ENCODE measurements at regions not wholly inside any gene's neighbourhood (a gene's known extent, or its start where the extent isn't known, plus 50 kb on each side); places are given as distances from the start of the nearest gene placed in this dataset.

DNA sequence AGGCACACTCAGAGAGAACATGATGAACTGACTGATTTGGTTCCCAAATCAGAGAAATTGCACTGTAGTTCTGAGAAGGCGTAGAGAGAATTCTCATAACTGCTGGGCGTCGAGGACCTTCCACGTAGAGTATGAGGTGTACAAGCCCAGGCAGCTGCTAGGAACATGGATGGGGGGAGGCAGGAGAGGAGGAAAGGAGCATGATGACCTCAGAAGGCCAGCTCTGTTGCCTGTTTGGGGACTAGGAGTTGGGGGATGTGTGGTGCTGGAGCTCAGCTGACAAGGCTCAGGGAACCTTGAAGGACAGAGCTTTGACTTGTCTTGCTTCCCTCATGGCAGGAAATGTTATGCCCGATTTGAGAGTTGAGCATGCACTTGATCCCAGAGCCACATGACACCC lies 485.4 kb downstream of the IRX1 start:
- no peaks in the 10 kb centered on the region for H3K36me3 Mint-ChIP-seq (ENCODE audit: low read depth)
- no peaks in the 10 kb centered on the region for H3K4me1 Mint-ChIP-seq
- H3K9me3 Mint-ChIP-seq, result peaks cover 17% of the 10 kb centered on the region
- no peak overlapping the region for H3K27ac Mint-ChIP-seq
- DNase-seq, result no peak
- H3K27me3 Mint-ChIP-seq, result no peaks in the 10 kb centered on the region
- no peak overlapping the region for H3K4me3 Mint-ChIP-seq
- POLR2A ChIA-PET, result no interaction called here
- CTCF ChIA-PET, result no interaction called here

DNA sequence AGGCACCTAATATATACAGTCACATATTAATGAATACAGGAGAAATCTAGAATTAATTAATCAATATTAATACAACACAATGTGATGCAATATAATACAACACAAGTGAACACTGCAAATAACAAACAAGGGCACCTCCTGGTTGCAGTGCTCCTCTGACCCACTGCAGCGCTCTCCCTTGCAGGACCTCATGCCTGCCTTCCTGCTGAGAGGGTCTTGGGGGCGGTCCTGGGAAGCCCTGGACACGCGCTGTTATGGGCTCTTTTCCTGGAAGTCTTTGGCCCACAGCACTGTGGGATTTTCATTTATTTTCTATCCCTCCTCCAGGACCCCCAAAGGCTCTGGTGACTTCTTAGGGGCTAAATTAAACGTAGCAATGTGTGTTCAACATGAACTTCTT lies 485.8 kb downstream of the IRX1 start:
- no peak overlapping the region for H3K27ac Mint-ChIP-seq
- H3K9me3 Mint-ChIP-seq, result peaks cover 17% of the 10 kb centered on the region
- DNase-seq, result no peak
- no peaks in the 10 kb centered on the region for H3K36me3 Mint-ChIP-seq (ENCODE audit: low read depth)
- POLR2A ChIA-PET, result no interaction called here
- no peak overlapping the region for H3K4me3 Mint-ChIP-seq
- no peaks in the 10 kb centered on the region for H3K27me3 Mint-ChIP-seq
- no peaks in the 10 kb centered on the region for H3K4me1 Mint-ChIP-seq
- CTCF ChIA-PET, result no interaction called here

DNA sequence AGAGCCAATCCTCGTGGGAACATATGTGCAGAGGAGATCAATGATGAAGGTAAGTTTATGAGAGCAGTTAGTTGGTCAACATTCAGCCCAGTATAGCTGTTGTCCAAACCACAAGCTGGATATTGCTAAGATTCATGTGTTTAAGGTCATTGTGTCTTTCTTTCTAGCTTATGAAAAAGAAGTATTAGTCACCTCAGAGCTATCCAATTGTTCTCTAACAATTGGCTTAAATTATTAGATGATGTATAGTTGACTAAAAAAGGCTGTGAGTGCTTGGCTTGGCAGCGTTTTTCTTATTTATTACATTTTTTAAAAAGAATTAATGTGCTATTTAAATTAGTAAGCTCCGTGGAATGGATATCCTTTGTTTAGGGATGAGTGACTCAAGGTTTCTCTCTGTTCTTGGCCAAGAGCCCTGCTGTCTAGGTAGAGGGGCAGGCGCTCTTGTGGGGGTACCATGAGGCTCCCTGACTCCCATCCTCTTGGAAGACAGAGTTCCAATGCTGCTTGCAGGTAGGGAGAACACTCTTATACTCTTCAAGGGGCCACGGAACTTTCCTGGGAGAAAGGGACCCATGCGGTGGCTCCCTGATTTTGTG lies 487.4 kb downstream of the IRX1 start:
- Mint-ChIP-seq H3K27ac (no peak overlapping the region), H3K4me3 (no peak overlapping the region), H3K4me1 (no peaks in the 10 kb centered on the region), H3K9me3 (peaks cover 15% of the 10 kb centered on the region), H3K36me3 (ENCODE audit: low read depth) (no peaks in the 10 kb centered on the region), H3K27me3 (no peaks in the 10 kb centered on the region)
- ChIA-PET POLR2A (no interaction called here), CTCF (no interaction called here)
- no peak for DNase-seq

DNA sequence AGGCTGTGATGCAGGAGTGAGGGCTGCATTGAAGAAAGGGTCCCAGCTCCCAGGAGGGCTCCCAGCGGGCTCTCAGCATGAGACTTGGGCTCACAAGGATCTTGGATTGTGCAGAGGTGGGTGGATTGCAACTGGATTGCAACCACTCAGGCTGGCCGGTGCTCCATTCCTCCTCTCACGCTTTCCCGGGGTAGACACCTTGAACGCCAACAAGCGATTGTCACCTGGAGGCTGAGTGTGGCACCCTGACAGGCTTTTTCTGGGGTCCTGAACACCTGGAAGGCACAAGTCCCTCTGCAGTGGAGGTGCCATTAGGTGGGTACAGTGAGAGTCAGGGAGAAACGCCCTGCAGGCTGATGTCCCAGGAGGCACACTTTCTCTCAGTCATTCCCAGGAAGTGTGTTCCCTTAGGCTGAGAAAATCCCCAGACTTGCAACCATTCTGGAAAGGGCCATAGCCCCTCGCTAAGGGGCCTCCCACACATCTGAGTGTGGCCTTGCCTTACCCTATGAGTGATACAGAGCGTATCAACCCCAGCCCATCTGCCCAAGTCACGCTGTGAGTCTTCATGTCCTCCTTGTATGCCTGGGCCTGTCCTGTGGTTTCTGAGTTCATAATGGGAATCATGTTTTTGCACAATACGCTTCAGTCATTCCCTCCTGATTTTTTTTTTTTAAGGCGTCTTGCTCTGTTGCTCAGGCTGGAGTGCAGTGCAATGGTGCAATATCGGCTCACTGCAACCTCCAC lies 488.1 kb downstream of the IRX1 start:
- Mint-ChIP-seq H3K27me3 (no peaks in the 10 kb centered on the region), H3K36me3 (ENCODE audit: low read depth) (no peaks in the 10 kb centered on the region), H3K4me1 (no peaks in the 10 kb centered on the region), H3K4me3 (no peak overlapping the region), H3K9me3 (peaks cover 15% of the 10 kb centered on the region), H3K27ac (no peak overlapping the region)
- DNase-seq, result no peak
- CTCF ChIA-PET, result no interaction called here
- POLR2A ChIA-PET, result no interaction called here

DNA sequence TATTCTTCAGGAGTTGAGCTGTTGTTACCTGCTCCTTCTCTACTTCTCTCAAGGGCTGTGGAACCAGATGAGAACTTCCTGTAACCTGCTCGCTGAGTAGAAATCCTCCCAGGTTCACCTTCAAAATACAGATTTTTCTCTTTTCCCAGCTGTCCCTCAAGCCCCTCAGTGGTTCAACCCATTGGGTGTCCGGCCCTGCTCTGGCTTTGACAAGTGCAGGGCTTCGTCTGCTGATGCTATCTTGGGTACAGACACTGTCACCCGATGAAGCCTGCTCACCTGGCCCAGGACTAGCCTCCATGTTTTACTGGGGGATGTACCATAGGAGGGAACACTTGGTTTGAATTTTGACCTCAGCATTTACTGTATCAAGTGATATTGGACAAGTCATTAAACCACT lies 490.4 kb downstream of the IRX1 start:
- ChIA-PET CTCF (no interaction called here), POLR2A (no interaction called here)
- no peaks in the 10 kb centered on the region for H3K4me1 Mint-ChIP-seq
- DNase-seq, result no peak
- no peak overlapping the region for H3K4me3 Mint-ChIP-seq
- no peaks in the 10 kb centered on the region for H3K27me3 Mint-ChIP-seq
- H3K9me3 Mint-ChIP-seq, result peaks cover 2% of the 10 kb centered on the region
- no peaks in the 10 kb centered on the region for H3K36me3 Mint-ChIP-seq (ENCODE audit: low read depth)
- no peak overlapping the region for H3K27ac Mint-ChIP-seq

DNA sequence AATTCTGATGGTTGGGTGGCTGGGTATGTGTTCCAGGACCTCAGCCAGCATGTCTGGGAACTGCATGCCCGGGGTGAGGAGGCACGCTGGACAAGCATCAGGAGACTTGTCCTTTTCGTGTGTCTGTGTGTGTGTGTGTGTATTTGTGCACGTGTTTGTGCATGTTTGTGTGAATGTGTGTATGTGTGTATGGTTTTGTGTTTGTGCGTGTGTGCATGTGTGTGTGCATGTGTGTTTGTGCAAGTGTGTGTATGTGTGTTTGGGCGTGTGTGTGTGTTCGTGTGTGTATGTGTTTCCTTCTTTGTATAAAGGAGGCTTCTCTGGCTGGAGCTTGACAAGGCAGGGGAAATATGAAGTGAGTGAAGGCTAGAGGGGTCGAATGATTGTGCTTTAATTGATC lies 491.5 kb downstream of the IRX1 start:
- POLR2A ChIA-PET, result no interaction called here
- Mint-ChIP-seq H3K4me3 (no peak overlapping the region), H3K27me3 (no peaks in the 10 kb centered on the region), H3K36me3 (ENCODE audit: low read depth) (no peaks in the 10 kb centered on the region), H3K4me1 (no peaks in the 10 kb centered on the region), H3K9me3 (peaks cover 2% of the 10 kb centered on the region), H3K27ac (no peak overlapping the region)
- DNase-seq, result no peak
- CTCF ChIA-PET, result no interaction called here

DNA sequence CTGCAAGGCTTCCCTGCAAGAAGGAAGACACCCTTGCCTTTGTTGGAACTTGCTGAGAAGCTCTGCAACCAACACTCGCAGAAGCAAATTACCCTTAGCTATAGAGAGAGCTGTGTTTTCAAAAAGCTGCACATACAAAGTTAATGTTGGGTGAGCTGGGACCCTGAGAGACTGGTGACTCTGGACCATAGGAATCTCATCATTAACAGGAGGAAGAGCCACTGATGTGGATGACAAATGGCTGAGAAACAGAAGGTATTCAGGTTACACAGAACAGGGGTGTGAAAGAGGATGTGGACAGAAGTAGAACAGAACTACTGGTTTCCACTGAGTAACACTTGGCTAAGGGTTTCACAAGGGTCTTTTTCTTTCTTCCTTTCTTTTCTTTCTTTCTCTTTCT lies 493.5 kb downstream of the IRX1 start:
- H3K27me3 Mint-ChIP-seq, result no peaks in the 10 kb centered on the region
- ChIA-PET POLR2A (no interaction called here), CTCF (no interaction called here)
- no peak overlapping the region for H3K4me3 Mint-ChIP-seq
- peaks cover 10% of the 10 kb centered on the region for H3K9me3 Mint-ChIP-seq
- no peak overlapping the region for H3K27ac Mint-ChIP-seq
- no peak for DNase-seq
- H3K36me3 Mint-ChIP-seq (ENCODE audit: low read depth), result no peaks in the 10 kb centered on the region
- no peaks in the 10 kb centered on the region for H3K4me1 Mint-ChIP-seq

DNA sequence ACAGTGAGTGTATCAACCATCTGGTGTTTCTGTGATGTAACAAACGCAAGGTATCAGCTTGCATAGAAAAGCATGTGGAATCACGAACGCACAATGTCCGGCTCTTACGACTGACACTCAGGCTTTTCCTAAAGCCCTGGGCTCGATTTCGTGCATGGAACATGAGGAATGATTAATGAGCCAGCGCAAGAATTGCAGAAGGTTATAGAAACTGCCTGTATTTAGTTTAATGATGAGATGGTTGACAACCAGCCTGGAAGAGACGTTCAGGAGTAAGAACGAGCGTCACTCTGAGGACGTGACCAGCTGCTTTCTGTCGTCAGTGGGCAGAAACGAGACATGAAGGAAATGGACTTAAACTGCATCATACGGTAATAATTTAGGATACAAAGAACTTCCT lies 497.6 kb downstream of the IRX1 start:
- no peaks in the 10 kb centered on the region for H3K36me3 Mint-ChIP-seq (ENCODE audit: low read depth)
- POLR2A ChIA-PET, result no interaction called here
- no peak overlapping the region for H3K4me3 Mint-ChIP-seq
- H3K9me3 Mint-ChIP-seq, result peaks cover 16% of the 10 kb centered on the region
- CTCF ChIA-PET, result no interaction called here
- DNase-seq, result no peak
- H3K27ac Mint-ChIP-seq, result no peak overlapping the region
- no peaks in the 10 kb centered on the region for H3K4me1 Mint-ChIP-seq
- no peaks in the 10 kb centered on the region for H3K27me3 Mint-ChIP-seq

DNA sequence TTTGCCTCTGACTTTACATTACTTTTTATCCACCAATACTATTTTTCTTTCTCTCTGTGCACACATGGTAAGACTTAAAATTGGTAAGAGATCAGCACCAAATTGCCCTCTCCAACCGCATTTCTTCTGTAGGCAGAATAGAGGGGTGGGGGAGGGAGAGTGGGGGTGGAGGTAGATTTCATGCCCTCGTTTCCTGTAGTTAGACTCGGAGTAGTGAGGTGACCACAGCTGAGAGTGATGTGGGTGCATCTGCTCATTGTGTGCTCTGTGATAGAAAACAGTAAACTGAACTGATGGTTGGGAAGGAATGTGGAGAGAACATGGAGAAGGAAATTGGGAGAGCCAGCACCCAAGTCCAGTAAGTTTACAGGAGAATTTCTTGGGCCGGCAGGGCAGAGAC lies 498.3 kb downstream of the IRX1 start:
- ChIA-PET CTCF (no interaction called here), POLR2A (no interaction called here)
- Mint-ChIP-seq H3K4me1 (no peaks in the 10 kb centered on the region), H3K27me3 (no peaks in the 10 kb centered on the region), H3K4me3 (no peak overlapping the region), H3K36me3 (ENCODE audit: low read depth) (no peaks in the 10 kb centered on the region), H3K27ac (no peak overlapping the region), H3K9me3 (peaks cover 20% of the 10 kb centered on the region)
- DNase-seq, result no peak

DNA sequence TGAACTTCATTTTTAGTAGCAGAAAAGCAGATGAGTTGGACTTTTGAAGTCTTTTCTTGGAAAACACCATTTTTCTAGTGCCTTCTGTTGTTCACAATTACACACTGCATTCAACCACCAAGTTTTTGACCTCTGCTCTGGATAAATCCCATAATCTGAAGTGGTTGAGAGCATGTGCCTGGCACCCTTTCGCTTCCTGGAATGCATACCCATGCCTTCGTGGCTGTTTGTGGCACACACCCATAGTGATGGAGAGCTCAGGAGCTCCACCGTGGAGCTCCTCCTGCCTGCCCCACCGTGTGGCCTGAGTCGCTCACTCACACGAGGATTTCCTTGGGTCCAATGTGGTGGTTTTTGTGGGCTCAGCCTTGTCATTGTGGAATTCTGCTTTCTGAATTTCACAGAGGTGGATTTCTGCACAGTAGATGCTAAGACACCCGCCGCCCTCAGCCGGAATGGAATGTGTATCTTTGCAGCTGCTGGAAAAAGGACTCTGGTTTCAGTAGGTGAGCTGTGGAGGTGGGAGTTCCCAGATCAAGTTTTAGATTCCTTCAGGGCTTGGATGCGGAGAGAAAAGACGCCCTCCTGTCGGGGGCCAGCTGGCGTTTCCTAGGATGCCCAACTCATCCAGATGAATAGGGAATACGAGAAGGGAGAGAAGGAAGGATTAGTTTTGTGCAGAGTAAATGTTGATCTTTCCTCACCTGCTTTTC lies 500.4 kb downstream of the IRX1 start:
- peaks cover 21% of the 10 kb centered on the region for H3K9me3 Mint-ChIP-seq
- no peaks in the 10 kb centered on the region for H3K4me1 Mint-ChIP-seq
- H3K4me3 Mint-ChIP-seq, result no peak overlapping the region
- H3K27ac Mint-ChIP-seq, result no peak overlapping the region
- H3K27me3 Mint-ChIP-seq, result no peaks in the 10 kb centered on the region
- no peaks in the 10 kb centered on the region for H3K36me3 Mint-ChIP-seq (ENCODE audit: low read depth)
- CTCF ChIA-PET, result no interaction called here
- POLR2A ChIA-PET, result no interaction called here
- DNase-seq, result no peak

DNA sequence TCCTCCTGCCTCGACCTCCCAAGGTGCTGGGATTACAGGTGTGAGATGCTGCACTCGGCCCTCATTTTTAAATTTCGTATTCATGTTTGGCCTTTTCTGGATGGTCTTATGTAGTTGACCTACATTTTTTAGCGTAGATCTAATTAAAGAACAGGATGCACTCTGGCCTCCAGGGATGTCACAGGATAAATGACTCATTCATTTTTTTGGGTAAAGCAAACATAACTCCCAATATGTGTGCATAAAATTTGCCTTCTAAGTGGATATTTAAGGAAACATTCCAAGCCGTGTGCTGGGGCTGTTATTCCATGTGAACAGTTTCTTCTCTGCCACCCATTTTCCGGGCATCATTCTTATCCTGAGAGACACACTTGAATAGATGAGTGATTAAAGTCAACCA lies 501.6 kb downstream of the IRX1 start:
- POLR2A ChIA-PET, result no interaction called here
- CTCF ChIA-PET, result no interaction called here
- Mint-ChIP-seq H3K9me3 (peaks cover 21% of the 10 kb centered on the region), H3K4me3 (no peak overlapping the region), H3K4me1 (no peaks in the 10 kb centered on the region), H3K36me3 (ENCODE audit: low read depth) (no peaks in the 10 kb centered on the region), H3K27me3 (no peaks in the 10 kb centered on the region), H3K27ac (no peak overlapping the region)
- no peak for DNase-seq

DNA sequence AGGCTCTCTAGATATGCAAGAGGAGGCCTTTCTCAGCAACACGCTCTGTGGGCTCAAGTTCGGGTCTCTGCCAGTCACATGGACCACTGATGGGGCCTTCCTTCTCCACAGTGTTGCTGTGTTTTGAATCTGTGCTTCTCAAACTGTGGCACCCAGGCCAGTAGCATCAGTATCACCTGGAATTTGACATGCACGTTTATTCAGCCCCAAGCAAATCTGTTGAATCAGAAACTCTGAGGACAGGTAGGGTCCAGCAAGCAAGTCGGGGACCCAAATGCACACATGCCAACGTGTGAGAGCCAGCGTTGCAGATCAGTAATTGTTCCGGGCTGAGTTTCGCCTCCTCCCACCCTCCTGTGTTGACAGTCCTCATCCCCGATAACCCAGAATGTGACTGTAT lies 502.6 kb downstream of the IRX1 start:
- DNase-seq, result no peak
- no peaks in the 10 kb centered on the region for H3K4me1 Mint-ChIP-seq
- peaks cover 19% of the 10 kb centered on the region for H3K9me3 Mint-ChIP-seq
- ChIA-PET POLR2A (no interaction called here), CTCF (no interaction called here)
- no peak overlapping the region for H3K4me3 Mint-ChIP-seq
- no peak overlapping the region for H3K27ac Mint-ChIP-seq
- no peaks in the 10 kb centered on the region for H3K27me3 Mint-ChIP-seq
- no peaks in the 10 kb centered on the region for H3K36me3 Mint-ChIP-seq (ENCODE audit: low read depth)

DNA sequence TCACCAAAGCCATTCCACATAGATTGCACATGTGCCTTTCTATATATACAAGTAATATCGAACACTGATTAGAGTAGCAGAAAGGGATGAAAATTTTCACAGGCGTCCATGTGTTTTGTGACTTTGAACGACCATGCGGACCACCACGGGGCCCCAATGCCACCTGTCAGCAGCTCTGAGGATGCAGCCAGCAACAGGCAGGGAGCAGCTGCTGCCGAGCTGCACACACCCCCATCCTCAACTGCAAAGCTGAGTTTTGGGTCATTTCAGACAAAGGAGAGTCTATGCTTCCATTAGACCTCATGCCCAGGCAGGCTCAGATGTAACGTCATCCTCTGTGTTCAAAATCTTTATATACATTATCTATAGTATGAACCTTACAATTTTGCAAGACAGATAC lies 503.8 kb downstream of the IRX1 start:
- H3K4me3 Mint-ChIP-seq, result no peak overlapping the region
- ChIA-PET POLR2A (no interaction called here), CTCF (no interaction called here)
- no peaks in the 10 kb centered on the region for H3K36me3 Mint-ChIP-seq (ENCODE audit: low read depth)
- H3K27me3 Mint-ChIP-seq, result no peaks in the 10 kb centered on the region
- no peaks in the 10 kb centered on the region for H3K4me1 Mint-ChIP-seq
- no peak for DNase-seq
- no peak overlapping the region for H3K27ac Mint-ChIP-seq
- peaks cover 18% of the 10 kb centered on the region for H3K9me3 Mint-ChIP-seq

DNA sequence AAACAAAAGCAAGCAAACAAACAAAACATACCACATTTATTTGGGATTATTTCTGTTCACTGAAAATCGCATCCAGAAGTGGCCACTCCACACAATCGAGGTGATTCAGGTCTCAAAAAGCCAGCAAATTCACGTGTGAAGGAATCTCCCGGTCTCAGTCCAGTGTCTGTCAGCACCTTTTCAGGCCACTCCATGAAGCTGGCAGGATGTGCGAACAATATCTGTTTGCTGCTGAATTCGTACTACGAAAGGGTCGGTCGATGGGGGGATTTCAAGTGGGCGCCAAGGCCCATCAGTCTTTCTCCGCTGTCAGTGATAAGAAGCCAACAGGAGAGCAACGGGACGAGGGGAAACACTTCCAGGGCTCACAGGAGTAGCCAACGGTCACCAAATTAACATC lies 505.1 kb downstream of the IRX1 start:
- CTCF ChIA-PET, result no interaction called here

More for the DNA sequence above, 505.1 kb downstream of the IRX1 start:
- POLR2A ChIA-PET, result no interaction called here
- H3K36me3 Mint-ChIP-seq (ENCODE audit: low read depth), result no peaks in the 10 kb centered on the region
- no peak overlapping the region for H3K27ac Mint-ChIP-seq
- H3K4me3 Mint-ChIP-seq, result no peak overlapping the region
- DNase-seq, result no peak
- peaks cover 16% of the 10 kb centered on the region for H3K9me3 Mint-ChIP-seq
- H3K4me1 Mint-ChIP-seq, result no peaks in the 10 kb centered on the region
- no peaks in the 10 kb centered on the region for H3K27me3 Mint-ChIP-seq

Data from activated CD4-positive, alpha-beta memory T cell treated with anti-CD3 and anti-CD28 coated beads, Interleukin-2, amount 10 ng/mL, durations not matched to agents 7 days and 5 days (primary cell).